GM23338 (cell line): ENCODE measurements at regions not wholly inside any gene's neighbourhood (a gene's known extent, or its start where the extent isn't known, plus 50 kb on each side); places are given as distances from the start of the nearest gene placed in this dataset.

ENCODE experiments used
- ATAC-seq: fragments of 200-7000 bp; cut with Tn5 transposase; 3 replicates; pipeline ENCODE4 v1.9.1; 2020
- DNase-seq: peaks from one replicate; pipeline ENCODE4 v3.0.0-alpha.2; 2015; ENCODE audit warnings: low spot score
- H2AFZ ChIP-seq: fragments of 200-600 bp; sonication (generic); 2 replicates; pipeline ENCODE4 v1.8.0; 2016; ENCODE audit warnings: antibody characterized with exemption, mild to moderate bottlenecking, moderate library complexity
- H3F3A ChIP-seq: fragments of 200-600 bp; sonication (generic); replicated peaks from 2 replicates; pipeline ENCODE4 v1.8.0; 2017; ENCODE audit warnings: antibody characterized with exemption, mixed run types, low read depth
- H3K27ac ChIP-seq: fragments of 200-600 bp; sonication (generic); 2 replicates; pipeline ENCODE4 v1.6.1; 2016; ENCODE audit warnings: low read depth
- H3K27me3 ChIP-seq: fragments of 200-600 bp; sonication (generic); 2 replicates; pipeline ENCODE4 v1.8.0; 2016; ENCODE audit warnings: mild to moderate bottlenecking, mixed run types, moderate library complexity; ENCODE audit not compliant: insufficient read depth
- H3K36me3 ChIP-seq: fragments of 200-600 bp; sonication (generic); 2 replicates; pipeline ENCODE4 v1.8.0; 2016; ENCODE audit warnings: mild to moderate bottlenecking; ENCODE audit not compliant: insufficient read depth
- H3K4me1 ChIP-seq: fragments of 200-600 bp; sonication (generic); 2 replicates; pipeline ENCODE4 v1.8.0; 2016; ENCODE audit warnings: mild to moderate bottlenecking, moderate library complexity; ENCODE audit not compliant: insufficient read depth
- H3K4me2 ChIP-seq: fragments of 200-600 bp; sonication (generic); 2 replicates; pipeline ENCODE4 v1.7.1; 2017; ENCODE audit warnings: mixed run types
- H3K4me3 ChIP-seq: fragments of 200-600 bp; sonication (generic); 2 replicates; pipeline ENCODE4 v1.6.1; 2016; ENCODE audit warnings: mixed run types
- H3K79me2 ChIP-seq: fragments of 200-600 bp; sonication (generic); replicated peaks from 2 replicates; pipeline ENCODE4 v1.8.0; 2017; ENCODE audit warnings: mild to moderate bottlenecking; ENCODE audit not compliant: insufficient read depth
- H3K9me2 ChIP-seq: fragments of 200-600 bp; sonication (generic); 2 replicates; pipeline ENCODE4 v1.8.0; 2017; ENCODE audit not compliant: insufficient read depth
- H4K20me1 ChIP-seq: fragments of 200-600 bp; sonication (generic); replicated peaks from 2 replicates; pipeline ENCODE4 v1.8.0; 2017; ENCODE audit warnings: mild to moderate bottlenecking; ENCODE audit not compliant: insufficient read depth
- H3K27ac Mint-ChIP-seq: 2 replicates; pipeline ENCODE4 v1.8.0; 2020; ENCODE audit warnings: inconsistent platforms, mild to moderate bottlenecking, moderate library complexity, mixed read lengths
- H3K27me3 Mint-ChIP-seq: 3 replicates; pipeline ENCODE4 v1.8.0; 2022; ENCODE audit warnings: low read depth, mild to moderate bottlenecking, moderate library complexity, mixed read lengths, inconsistent platforms; ENCODE audit not compliant: insufficient read depth, poor library complexity
- H3K36me3 Mint-ChIP-seq: 3 replicates; pipeline ENCODE4 v1.8.0; 2021; ENCODE audit warnings: low read depth, mild to moderate bottlenecking, inconsistent platforms, moderate library complexity, mixed read lengths
- H3K4me1 Mint-ChIP-seq: 3 replicates; pipeline ENCODE4 v1.8.0; 2020; ENCODE audit warnings: mild to moderate bottlenecking, inconsistent platforms, mixed read lengths
- H3K4me3 Mint-ChIP-seq: 3 replicates; pipeline ENCODE4 v1.8.0; 2021; ENCODE audit warnings: moderate library complexity, mild to moderate bottlenecking, inconsistent platforms, mixed read lengths
- H3K9me3 Mint-ChIP-seq: 3 replicates; pipeline ENCODE4 v1.8.0; 2020; ENCODE audit warnings: moderate library complexity, mild to moderate bottlenecking, inconsistent platforms, mixed read lengths
- CREB1 ChIP-seq: fragments of 250-450 bp; sonication (Bioruptor Pico); IDR thresholded peaks from 2 replicates; pipeline ENCODE4 v1.5.0; 2020; ENCODE audit warnings: low read depth, mild to moderate bottlenecking, moderate library complexity
- EZH2 ChIP-seq: fragments of 200-600 bp; sonication (generic); IDR thresholded peaks from one replicate; pipeline ENCODE4 v1.8.0; 2017; ENCODE audit warnings: antibody characterized with exemption, mild to moderate bottlenecking, low read depth; ENCODE audit not compliant: unreplicated experiment
- EZH2phosphoT487 ChIP-seq: fragments of 200-600 bp; sonication (generic); IDR thresholded peaks from one replicate; pipeline ENCODE4 v1.8.1; 2018; ENCODE audit warnings: antibody characterized with exemption; ENCODE audit not compliant: unreplicated experiment
- JUNB ChIP-seq: IDR thresholded peaks from one replicate; pipeline ENCODE4 v1.6.1; 2016; ENCODE audit warnings: antibody characterized with exemption; ENCODE audit not compliant: unreplicated experiment
- POLR2AphosphoS5 ChIP-seq: IDR thresholded peaks from 2 replicates; pipeline ENCODE4 v1.6.1; 2016; ENCODE audit warnings: antibody characterized with exemption, low read depth
- STAT1 ChIP-seq: IDR thresholded peaks from one replicate; pipeline ENCODE4 v1.6.1; 2016; ENCODE audit warnings: antibody characterized with exemption; ENCODE audit not compliant: unreplicated experiment
- ZNF114 ChIP-seq: fragments of 250-450 bp; sonication (Bioruptor Pico); IDR thresholded peaks from 2 replicates; pipeline ENCODE4 v1.5.0; 2020; ENCODE audit warnings: mild to moderate bottlenecking, moderate library complexity
- ZNF462 ChIP-seq: fragments of 250-450 bp; sonication (Bioruptor Pico); IDR thresholded peaks from 2 replicates; pipeline ENCODE4 v1.5.0; 2020; ENCODE audit warnings: mild to moderate bottlenecking, moderate library complexity
- TF ChIP-seq, protein P1 (sequence below), 2 experiments: fragments of 200-600 bp in 1 of 2; sonication (generic) in 1 of 2; conservative IDR thresholded peaks; 2 replicates each; pipeline versions ENCODE4 v1.5.1 to v1.6.1; 2016 to 2017; ENCODE audit warnings: antibody characterized with exemption in 2 of 2, low read depth in 2 of 2, mild to moderate bottlenecking in 2 of 2, moderate library complexity in 1 of 2
- TF ChIP-seq, protein P2 (sequence below): IDR thresholded peaks from 2 replicates; pipeline ENCODE4 v1.6.1; 2016; ENCODE audit warnings: antibody characterized with exemption

DNA sequence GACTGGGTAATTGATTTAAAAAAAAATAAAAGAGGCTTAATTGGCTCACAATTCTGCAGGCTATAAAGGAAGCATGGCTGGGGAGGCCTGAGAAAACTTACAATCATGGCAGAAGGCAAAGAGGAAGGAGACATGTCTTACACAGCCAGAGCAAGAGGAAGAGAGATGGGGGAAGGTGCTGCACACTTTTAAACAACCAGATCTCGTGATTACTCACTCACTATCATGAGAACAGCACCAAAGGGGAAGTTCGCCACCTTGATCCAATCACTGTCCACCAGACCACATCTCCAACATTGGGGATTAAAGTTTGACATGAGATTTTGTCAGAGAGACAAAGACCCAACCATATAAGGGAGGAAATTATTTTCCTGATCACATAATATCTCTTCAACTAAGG, 138.8 kb upstream of the NR4A3 start:
- peaks cover 13% of the 10 kb centered on the region for H3K9me3 Mint-ChIP-seq
- no peaks in the 10 kb centered on the region for H3K36me3 ChIP-seq
- H3K4me2 ChIP-seq, result no peak overlapping the region
- H3K27me3 Mint-ChIP-seq, result peaks cover 2% of the 10 kb centered on the region
- no peak for DNase-seq
- H3K79me2 ChIP-seq, result no peaks in the 10 kb centered on the region
- H3K27ac ChIP-seq, result no peak overlapping the region
- H3K4me1 Mint-ChIP-seq, result no peaks in the 10 kb centered on the region
- H3K9me2 ChIP-seq, result no peaks in the 10 kb centered on the region; the same call in 1 of the 2 replicates
- H2AFZ ChIP-seq, result no peak overlapping the region
- H3K4me3 ChIP-seq, result no peak overlapping the region
- peaks cover 5% of the 10 kb centered on the region for H3K36me3 Mint-ChIP-seq
- H3K4me3 Mint-ChIP-seq, result no peak overlapping the region
- no peak for ATAC-seq
- H3F3A ChIP-seq, result no peaks in the 10 kb centered on the region
- H3K27me3 ChIP-seq, result no peaks in the 10 kb centered on the region
- no peaks in the 10 kb centered on the region for H4K20me1 ChIP-seq
- no peak overlapping the region for H3K27ac Mint-ChIP-seq
- H3K4me1 ChIP-seq, result no peaks in the 10 kb centered on the region
- TF ChIP-seq EZH2phosphoT487 (no peak), JUNB (no peak), POLR2AphosphoS5 (no peak), ZNF114 (no peak), CREB1 (no peak), STAT1 (no peak), ZNF462 (CRISPR knock-in tag) (no peak), EZH2 (no peak)
- TF ChIP-seq, protein P1, sequence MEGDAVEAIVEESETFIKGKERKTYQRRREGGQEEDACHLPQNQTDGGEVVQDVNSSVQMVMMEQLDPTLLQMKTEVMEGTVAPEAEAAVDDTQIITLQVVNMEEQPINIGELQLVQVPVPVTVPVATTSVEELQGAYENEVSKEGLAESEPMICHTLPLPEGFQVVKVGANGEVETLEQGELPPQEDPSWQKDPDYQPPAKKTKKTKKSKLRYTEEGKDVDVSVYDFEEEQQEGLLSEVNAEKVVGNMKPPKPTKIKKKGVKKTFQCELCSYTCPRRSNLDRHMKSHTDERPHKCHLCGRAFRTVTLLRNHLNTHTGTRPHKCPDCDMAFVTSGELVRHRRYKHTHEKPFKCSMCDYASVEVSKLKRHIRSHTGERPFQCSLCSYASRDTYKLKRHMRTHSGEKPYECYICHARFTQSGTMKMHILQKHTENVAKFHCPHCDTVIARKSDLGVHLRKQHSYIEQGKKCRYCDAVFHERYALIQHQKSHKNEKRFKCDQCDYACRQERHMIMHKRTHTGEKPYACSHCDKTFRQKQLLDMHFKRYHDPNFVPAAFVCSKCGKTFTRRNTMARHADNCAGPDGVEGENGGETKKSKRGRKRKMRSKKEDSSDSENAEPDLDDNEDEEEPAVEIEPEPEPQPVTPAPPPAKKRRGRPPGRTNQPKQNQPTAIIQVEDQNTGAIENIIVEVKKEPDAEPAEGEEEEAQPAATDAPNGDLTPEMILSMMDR (conservative IDR thresholded peaks at IDR 0.05; ENCODE audit: low read depth in 2 of 2), result no peak
- TF ChIP-seq, protein P2, sequence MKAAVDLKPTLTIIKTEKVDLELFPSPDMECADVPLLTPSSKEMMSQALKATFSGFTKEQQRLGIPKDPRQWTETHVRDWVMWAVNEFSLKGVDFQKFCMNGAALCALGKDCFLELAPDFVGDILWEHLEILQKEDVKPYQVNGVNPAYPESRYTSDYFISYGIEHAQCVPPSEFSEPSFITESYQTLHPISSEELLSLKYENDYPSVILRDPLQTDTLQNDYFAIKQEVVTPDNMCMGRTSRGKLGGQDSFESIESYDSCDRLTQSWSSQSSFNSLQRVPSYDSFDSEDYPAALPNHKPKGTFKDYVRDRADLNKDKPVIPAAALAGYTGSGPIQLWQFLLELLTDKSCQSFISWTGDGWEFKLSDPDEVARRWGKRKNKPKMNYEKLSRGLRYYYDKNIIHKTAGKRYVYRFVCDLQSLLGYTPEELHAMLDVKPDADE, result no peak
